Activated CD8-positive, alpha-beta memory T cell treated with anti-CD3 and anti-CD28 coated beads for 48 hours (primary cell): ENCODE measurements at regions not wholly inside any gene's neighbourhood (a gene's known extent, or its start where the extent isn't known, plus 50 kb on each side); places are given as distances from the start of the nearest gene placed in this dataset.
"Not testable (repeated sequence)": the region's sequence is repeated elsewhere in the genome, so short reads cannot be mapped to it uniquely, and the experiment has no call there.

Experiments used
- DNase-seq, 3 experiments: peaks; one replicate each; pipeline ENCODE4 v3.0.0-alpha.2; 2020; ENCODE audit warnings: low read depth in 2 of 3, low spot score in 2 of 3

DNA sequence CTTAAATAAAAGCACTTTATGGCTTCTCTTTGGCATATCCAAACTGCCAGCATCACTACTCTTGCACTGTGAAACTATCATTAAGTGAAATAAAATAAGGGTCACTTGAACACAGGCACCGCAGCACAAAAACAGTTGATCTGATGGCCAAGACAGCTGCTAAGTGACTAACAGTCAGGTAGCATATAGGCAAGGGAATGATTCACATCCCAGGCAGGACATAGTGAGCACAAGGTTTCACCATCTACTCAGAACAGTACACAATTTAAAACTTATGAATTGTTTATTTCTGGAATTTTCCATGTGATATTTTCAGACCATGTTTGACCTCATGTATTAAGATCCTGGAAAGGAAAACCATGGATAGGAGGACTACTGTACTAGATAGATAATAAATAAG, 214.2 kb downstream of the MREG start:
- no peak for DNase-seq

DNA sequence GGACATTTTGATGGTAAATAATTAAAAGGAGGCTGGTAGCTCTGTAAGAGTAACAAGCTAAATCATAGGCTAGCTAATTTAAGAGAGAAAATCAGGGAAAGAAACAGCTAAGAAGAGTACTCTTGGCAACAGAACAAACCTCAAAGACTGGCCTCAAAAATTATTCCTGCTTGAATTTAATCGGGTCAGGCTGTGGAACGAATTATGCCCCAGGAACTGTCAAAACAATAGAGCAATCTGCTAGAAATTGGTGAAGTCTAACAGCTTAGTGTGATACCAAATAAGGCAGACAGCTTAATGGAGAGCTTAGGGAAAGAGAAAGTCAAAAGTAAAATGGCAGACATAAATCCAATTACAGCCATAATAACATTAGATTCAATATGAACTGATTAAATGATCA, 215.7 kb downstream of the MREG start:
- no peak for DNase-seq

DNA sequence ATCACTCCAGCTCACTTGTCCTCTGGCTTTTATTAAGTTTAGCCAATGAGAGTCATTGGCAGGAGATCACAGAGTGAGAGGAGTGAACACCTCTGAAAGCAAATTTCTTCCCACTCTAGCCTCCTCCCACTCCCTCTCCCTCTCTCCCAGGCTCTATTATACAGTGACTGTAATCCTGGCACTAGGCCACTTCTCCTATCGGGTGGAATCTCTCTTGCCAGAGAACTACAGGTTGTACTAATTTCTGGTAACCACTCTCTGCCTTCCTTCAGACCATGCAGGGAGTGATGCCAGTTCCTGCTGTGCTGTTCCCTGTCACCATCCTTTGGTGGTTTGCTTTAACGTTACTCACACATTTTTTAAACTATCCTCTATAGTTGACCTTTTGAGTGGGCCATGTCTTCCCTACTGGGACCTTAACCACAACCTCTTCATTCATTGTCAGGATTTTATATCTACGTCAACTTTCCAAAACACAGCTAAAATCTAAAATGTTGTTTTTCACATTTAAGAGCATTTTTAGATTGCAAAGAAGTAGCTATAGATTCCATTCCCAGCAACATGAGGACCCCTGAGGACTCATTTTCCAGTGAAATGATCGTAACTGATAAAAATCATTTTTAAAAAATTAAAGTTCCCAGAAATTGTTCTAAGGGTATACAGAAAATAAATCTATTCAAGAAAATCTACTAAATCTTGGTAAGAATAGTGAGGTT, 217.1 kb downstream of the MREG start:
- DNase-seq = no peak

DNA sequence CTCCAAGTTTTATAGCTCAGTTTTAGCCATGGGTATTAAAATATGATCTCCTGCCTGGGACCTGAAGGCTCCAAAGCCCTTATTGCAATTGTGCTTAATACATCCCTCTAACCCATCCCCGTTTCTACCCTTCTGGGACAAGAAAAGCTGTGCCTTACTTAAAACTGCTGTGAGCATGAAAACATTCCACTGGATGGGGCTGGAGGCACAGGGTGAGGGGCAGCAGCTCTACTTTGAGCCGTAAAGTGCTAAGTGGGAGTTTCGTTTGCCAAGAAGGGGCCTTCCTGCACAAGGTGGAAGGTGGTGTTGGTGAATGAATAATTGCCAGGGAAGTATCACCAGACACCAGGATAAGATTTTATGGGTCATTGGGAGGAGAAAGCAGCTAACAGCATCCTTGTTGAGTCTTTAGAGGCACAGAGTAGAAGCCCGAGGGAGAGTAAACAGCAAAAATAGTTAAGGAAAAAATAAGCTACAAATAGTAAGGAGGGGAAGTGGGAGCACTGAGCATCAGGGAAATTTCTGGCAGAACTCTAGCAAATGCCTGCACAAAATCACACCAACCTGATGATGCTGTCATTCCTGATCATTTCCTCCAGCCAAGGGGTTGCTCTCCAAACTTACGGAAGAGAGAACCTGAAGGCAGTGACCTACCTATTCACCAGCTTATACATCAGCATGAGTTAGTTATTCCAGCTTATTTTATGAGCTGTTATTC, 218.4 kb downstream of the MREG start:
- no peak for DNase-seq

DNA sequence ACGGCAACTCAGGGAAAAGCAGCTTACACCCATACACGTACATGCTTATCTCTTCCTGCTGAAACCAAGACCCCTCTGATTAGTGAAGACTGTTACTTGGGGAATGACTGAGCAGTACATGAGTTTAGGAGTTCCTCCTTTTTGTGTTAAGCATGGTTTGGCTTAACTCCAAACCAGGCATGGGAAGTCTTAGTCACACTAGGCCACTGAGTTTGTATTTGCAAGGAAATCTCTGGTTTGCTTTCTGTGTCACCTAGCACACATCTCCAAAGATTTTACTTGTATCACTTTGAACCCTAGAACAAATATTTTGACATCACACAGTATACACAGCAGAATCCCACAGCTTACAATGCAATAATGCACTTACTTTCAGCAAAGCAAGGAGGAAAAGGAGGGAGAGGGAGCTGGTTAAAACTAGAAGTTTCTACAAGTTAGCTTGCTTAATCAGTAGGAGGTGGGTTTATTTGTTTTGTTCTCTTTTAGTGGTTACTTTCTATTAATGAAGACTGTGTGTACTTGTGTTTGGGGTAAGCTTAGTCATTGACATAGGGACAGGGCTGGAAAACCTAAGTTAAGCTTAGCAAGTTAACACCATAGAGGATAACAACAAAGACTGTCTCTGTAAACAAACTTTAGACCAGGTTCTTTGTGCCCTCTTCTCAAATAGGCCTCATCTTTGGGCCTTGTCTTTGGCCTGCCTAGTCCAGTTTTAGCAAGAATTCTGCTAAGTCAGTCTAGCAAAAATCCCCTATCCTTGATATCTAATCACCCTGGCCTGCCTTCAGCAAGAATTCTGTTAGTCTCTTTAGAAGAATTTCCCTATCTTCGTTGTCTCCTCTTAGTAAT, 219.4 kb downstream of the MREG start:
- peak in 1 of 3 experiments; percentile 7 for DNase-seq

DNA sequence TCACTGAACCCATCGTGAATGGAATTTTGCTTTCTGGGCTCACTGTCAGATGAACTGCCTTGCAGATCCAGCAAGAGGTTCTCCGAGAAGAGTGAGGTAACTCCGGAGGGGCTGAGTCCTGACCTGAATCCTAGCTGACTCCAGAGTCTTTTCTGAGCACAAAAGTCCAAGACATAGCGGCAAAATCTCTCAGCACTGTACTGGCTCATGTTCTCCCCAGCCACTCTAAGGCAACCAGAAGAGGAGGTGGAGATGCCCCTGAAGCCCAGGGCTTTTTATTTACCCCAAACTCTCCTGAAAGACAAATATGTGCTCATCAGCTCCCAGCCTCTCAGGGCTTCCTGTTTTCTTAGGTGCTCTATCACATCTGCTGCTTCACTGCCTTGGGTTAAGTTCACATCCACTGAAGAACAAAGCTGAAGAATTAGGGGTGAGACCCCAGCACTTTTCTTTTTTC, 221.8 kb downstream of the MREG start:
- no peak for DNase-seq

DNA sequence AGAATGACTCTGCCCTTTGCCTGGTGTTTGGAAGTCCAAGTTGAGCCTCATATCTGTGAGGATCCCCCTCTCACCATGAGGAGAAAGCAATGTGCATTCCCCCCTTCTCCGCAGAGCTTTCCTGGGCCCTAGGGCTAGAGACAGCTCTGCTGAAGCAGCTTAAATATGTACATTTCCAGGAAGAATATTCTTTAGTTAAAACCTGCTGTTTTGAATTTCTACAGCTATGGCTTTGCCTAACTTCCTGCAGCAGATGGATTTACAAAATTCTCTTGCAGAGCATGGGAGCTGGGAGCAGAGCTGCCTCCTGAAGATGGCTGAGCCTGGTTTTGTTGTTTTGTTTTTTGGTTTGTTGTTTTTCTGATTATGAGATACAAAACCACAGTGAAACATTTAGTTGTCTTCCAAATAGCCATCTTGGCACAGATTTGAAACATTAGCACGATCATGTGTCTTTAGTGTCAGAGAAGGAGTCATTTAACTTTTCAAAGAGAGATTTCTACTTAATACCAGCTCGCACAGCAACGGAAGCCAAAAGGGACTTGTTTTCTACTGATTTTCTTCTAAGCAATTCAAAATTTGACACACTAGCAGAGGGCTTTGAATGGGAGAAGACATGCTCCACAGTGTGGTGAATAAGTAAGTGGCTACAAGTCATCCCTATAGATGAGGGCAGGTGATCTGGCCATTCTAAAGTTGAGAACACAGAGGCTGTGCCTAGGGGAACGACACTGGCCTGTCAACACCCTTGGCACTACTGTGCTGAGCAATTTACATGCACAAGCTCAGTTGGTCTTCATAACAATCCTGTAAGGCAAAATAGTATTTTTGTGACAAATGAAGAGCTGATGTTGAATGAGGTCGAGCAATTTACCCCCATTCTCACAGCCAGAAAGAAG, 222.6 kb downstream of the MREG start:
- DNase-seq = no peak

DNA sequence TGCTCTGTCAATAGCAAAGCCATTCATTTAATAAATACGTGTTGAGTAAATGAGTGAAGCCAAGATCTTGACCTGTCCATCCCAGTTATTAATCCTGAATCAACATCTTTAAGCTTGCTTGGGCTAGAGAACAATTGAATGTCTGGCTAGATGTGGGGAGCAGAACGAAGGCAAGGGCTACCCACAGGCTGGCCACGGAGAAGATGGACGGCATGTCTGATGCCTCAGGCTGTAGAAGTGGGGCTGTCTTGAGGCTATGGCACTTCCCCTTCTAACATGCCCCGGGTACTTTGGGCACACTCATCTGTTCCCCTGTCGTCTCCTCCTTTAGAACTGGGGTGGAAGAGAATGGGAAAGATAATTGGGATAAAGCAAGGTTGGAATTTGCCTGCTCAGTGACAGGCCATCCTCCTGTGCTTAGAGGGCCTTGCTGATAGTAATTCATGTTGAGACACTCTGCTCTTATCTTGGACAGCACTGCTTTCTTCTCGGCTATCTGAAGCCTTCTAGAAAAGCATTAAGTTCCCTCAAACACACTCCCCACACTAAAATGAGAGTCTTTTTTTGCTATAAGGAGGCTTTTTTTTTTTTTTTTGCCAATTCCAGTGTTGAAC, 225.7 kb downstream of the MREG start:
- DNase-seq = no peak

DNA sequence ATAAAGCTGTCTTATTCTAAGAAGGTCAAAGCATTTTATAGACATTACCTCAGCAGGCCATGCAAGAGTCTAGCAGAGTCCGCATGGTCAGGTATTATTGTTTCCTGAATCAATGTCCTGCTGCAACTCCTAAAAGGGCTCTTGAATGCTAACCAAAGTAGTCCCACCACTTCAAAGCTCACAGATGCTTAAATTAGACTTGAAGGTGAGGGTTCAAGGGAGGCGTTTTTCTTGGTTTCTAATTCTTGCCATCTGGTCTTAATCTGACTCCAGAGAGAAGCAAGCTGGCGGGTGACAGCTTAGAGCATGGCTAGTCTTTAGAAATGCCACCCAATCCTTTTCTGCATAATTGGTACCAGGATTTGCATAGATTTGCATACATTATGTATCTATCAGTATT, 226.3 kb downstream of the MREG start:
- no peak for DNase-seq

DNA sequence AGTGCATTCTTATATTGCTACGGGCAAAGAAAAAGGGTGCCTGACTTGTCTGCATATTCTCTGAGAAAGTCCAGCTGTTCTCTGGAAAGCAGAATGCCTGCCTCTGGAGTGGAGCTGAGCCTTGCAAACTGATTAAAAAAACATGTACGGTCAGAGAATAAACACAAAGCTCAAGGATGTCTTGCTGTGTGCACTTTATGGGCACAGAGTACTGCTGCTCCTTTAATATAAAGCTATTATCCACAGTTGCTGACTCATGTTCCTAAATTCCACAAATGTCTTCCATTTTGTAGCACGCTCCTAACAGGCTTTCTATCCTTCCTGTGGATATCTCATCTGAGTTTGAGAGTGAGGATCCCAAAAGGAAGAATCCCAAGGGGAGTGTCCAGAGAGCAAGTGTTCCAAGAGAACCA, 229.0 kb downstream of the MREG start:
- no peak for DNase-seq

DNA sequence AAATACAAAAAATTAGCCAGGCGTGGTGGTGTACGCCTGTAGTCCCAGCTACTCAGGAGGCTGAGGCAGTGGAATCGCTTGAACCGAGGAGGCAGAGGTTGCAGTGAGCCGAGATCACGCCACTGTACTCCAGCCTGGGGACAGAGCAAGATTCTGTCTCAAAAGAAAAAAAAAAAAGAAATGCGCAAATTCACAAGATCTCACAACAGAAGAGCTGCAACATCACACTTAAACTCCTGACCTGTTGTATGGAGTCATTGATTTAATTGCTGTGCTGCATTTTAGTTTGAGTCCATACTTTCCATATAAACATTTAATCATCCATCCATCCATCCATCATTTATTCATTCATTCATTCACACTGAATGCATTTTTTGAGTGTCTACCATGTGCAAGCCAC, 229.7 kb downstream of the MREG start:
- not testable (repeated sequence) for DNase-seq

DNA sequence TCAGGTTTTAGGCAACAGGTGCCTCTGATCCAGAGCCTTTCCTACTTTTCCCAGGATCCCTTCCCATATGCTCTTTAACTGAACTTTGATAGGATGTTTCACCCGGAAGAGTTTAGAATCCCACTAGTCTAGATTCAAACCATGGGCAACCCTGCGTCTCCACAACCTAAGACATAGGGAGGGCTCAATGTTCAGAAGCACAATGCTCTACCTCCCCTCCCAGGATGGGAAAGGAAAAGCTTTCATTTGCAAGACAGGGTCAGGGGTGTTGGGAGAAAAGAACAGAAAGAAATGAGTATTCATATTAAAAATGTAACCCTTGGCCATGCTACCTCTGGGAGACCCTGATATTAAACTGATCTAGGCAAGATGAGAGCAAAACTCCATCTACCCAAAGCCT, 230.4 kb downstream of the MREG start:
- no peak for DNase-seq

DNA sequence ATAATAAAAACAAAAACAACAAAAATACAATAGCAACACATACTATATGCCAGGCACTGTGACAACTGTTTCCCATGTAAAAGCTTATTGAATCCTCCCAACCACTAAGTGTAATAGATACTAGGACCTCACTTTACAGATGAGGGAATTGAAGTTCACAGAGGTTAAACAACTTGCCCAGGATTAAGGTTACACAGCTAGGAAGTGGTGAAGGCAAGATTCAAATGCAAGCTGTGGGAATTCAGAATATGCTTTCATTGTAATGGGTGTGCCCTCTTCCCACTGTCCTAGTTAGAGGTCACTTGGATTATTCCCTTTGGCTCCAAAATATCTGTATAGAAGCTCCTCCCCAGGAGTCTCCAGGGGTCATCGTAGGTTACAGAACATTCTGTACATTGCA, 231.1 kb downstream of the MREG start:
- no peak for DNase-seq

DNA sequence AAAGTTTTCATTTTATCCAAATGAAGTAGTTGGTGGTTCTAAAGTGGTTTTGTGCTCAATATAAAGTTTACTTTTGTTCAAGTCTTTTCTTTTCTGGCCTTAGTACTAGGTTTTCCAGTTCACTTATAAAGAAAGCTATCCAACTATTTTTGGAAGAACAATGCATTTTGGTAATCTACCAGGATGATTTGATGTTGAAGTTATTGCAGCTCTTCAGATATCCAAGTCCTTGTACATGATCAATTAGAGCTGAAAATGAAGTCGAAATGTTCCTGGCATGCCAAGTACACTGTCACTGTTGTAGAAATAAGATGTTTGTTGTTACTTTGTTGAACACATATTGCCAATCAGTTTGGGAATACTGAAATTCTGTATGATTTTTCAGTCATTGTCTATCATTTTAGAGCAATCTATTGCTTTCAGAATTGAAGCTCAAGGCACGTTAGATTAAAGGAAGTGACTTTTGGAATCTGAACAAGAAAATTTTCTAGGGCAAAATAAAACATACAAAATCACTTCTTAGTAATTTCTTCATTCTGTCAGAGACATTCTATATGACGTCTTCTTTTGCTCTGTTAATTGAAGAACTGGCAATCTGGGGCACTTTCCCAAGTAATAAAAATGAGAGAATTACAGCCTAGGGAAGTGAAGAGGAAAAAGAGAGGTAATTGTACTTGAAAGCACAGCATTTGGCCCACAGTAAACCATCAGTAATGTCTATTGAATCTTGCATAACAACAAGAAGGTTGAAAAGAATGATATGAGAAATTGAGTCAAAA, 232.3 kb downstream of the MREG start:
- DNase-seq = no peak

DNA sequence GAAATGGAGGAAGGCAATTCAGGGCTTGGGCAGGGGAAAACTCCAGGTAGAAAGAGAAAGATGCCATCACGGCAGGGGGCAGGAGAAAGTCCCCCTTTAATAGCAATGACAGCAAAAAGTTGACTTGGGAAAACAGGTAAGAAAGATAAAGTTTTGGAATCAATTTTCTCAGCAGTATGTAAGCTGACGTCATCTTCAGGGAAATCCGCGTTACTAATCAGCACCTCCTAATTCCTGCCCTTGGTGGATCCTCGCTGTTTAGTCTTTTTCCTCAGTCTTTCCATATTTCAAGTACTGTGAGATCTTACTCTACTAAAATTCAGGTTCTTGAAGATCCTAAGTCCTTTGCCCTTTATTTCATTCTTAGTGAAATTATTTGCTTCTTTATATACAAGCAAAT, 233.0 kb downstream of the MREG start:
- DNase-seq = no peak

DNA sequence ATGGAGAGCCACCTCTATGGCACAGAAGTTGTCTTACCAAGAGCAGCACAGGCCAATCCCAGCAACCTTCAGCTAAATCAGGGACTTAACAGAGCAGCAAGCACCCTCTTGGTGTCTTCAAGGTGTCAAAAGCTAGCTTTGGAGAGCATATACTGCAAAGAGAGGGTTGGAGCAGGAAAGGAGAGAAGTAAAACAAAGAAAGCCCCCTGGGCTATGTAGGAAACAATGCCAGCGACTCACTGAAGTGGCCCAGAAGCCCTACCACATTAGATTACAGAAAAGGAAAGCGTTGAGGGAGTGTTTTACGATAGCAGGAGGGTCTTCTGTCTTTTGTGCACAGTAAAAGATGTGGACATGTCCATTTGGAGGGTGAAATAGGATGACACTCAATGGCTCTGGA, 233.4 kb downstream of the MREG start:
- DNase-seq = no peak

DNA sequence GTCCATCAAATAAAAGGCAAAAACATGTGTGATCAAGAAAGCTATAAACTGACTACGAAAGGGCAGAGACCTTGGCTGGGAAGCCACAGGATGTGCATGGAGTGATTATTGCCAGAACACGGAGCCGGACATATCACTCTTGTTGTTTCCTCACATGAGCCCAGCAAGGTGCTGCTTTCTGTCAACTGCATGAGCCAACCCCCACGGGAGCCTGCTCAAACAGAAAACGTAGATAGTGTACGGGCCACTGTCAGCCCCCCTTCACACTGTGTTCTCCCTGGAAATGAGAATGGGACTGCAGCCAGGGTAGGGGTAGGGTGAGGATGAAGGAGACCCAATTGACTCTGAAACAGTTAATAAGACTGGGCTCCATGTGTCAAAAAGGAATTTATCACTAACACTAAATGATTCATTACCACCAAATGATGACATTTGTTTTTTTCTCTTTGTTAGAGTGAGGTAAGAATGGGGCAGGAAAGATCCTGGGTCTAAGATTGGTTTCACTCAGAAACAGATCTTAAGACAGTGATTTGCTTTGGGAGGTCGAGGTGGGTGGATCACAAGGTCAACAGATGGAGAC, 235.8 kb downstream of the MREG start:
- no peak for DNase-seq

DNA sequence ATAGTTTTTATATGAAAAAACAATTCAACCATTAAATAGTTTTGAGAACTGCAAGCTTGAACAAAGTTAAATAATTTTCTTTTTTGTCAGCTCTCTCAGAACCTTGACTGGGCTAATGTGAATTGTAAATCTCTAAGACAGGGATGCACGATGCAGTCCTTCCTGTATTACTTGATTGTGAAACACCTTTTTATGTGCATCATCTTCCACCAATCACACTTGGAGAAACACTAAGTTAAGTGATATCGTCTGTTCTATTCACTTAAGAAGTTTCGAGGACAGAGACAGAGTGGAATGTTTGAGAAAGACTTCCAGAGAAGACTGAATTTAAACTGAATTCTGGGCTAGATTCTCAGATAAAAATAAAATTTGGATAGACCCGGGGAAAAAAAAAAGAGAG, 238.2 kb downstream of the MREG start:
- DNase-seq = no peak

DNA sequence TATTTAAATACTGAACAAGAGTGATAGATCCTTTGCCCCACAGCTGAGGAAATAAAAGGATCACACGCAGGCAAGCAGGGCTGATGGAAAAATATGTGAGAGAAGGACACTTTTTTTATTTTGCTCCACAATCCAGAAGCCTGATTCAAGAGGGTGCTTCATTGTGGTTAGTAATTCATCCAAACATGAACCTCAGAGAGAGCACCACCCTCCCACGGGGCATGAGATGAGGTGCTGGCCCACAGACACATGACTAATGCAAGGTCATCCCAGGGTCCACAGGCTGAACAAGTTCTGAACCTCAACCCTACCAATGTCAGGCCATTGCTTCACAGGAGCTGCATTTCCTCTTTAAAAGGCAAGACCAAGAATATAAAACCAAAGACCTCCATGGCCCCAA, 239.6 kb downstream of the MREG start:
- no peak for DNase-seq
